Chondrocyte (in vitro differentiated cells): ENCODE measurements at regions not wholly inside any gene's neighbourhood (a gene's known extent, or its start where the extent isn't known, plus 50 kb on each side); places are given as distances from the start of the nearest gene placed in this dataset.

Experiments
- DNase-seq: peaks from one replicate; pipeline ENCODE4 v3.0.0; 2021; ENCODE audit warnings: mixed read lengths, low spot score
- H3K27ac Mint-ChIP-seq: one replicate; pipeline ENCODE4 v1.8.0; 2021; ENCODE audit warnings: mild to moderate bottlenecking, moderate library complexity, mixed read lengths; ENCODE audit not compliant: unreplicated experiment
- H3K27me3 Mint-ChIP-seq: 2 replicates; pipeline ENCODE4 v1.8.0; 2021; ENCODE audit warnings: low read depth, mixed read lengths
- H3K36me3 Mint-ChIP-seq: 2 replicates; pipeline ENCODE4 v1.8.0; 2021; ENCODE audit warnings: low read depth, mixed read lengths
- H3K4me1 Mint-ChIP-seq: 2 replicates; pipeline ENCODE4 v1.8.0; 2021; ENCODE audit warnings: low read depth, mild to moderate bottlenecking, mixed read lengths
- H3K4me3 Mint-ChIP-seq: one replicate; pipeline ENCODE4 v1.8.0; 2021; ENCODE audit warnings: mild to moderate bottlenecking, moderate library complexity, mixed read lengths; ENCODE audit not compliant: unreplicated experiment
- H3K9me3 Mint-ChIP-seq: 2 replicates; pipeline ENCODE4 v1.8.0; 2021; ENCODE audit warnings: low read depth, mixed read lengths
- CTCF ChIP-seq: fragments of 200-600 bp; sonication (generic); IDR thresholded peaks from 2 replicates; pipeline ENCODE4 v1.5.0; 2021; ENCODE audit warnings: antibody characterized with exemption, mild to moderate bottlenecking, moderate library complexity

- peaks cover 4% of the 10 kb centered on the region for H3K36me3 Mint-ChIP-seq
- TF ChIP-seq CTCF = no peak
- H3K27ac Mint-ChIP-seq = no peak overlapping the region
- no peak for DNase-seq
- no peaks in the 10 kb centered on the region for H3K27me3 Mint-ChIP-seq
- H3K9me3 Mint-ChIP-seq = peaks cover 35% of the 10 kb centered on the region
- H3K4me1 Mint-ChIP-seq = peaks cover under 1% of the 10 kb centered on the region
- H3K4me3 Mint-ChIP-seq = no peak overlapping the region
Measured at GRCh38 chr4:18777190-18777930, 755.8 kb upstream of the LCORL start.

GRCh38 chr4:18767921-18768320 is 746.4 kb upstream of the LCORL start:
- Mint-ChIP-seq H3K4me1 (peaks cover 34% of the 10 kb centered on the region), H3K27ac (no peak overlapping the region), H3K27me3 (no peaks in the 10 kb centered on the region), H3K36me3 (peaks cover 3% of the 10 kb centered on the region), H3K4me3 (no peak overlapping the region), H3K9me3 (peaks cover 18% of the 10 kb centered on the region)
- no peak for TF ChIP-seq CTCF
- no peak for DNase-seq

GRCh38 chr4:18756671-18757070 is 735.1 kb upstream of the LCORL start:
- TF ChIP-seq CTCF = no peak
- Mint-ChIP-seq H3K36me3 (no peaks in the 10 kb centered on the region), H3K9me3 (peaks cover 2% of the 10 kb centered on the region), H3K4me1 (no peaks in the 10 kb centered on the region), H3K27me3 (peaks cover 1% of the 10 kb centered on the region), H3K27ac (no peak overlapping the region), H3K4me3 (no peak overlapping the region)
- DNase-seq = no peak

- Mint-ChIP-seq H3K27ac (no peak overlapping the region), H3K27me3 (peaks cover 1% of the 10 kb centered on the region), H3K4me3 (no peak overlapping the region), H3K4me1 (no peaks in the 10 kb centered on the region), H3K36me3 (no peaks in the 10 kb centered on the region), H3K9me3 (peaks cover 9% of the 10 kb centered on the region)
- TF ChIP-seq CTCF = no peak
- no peak for DNase-seq
Measured at GRCh38 chr4:18754180-18754579, 732.6 kb upstream of the LCORL start.

- no peak for TF ChIP-seq CTCF
- peaks cover 6% of the 10 kb centered on the region for H3K27me3 Mint-ChIP-seq
- no peaks in the 10 kb centered on the region for H3K4me1 Mint-ChIP-seq
- no peak for DNase-seq
- H3K4me3 Mint-ChIP-seq = no peak overlapping the region
- peaks cover 15% of the 10 kb centered on the region for H3K9me3 Mint-ChIP-seq
- H3K36me3 Mint-ChIP-seq = no peaks in the 10 kb centered on the region
- no peak overlapping the region for H3K27ac Mint-ChIP-seq
Measured at GRCh38 chr4:18751083-18751482, 729.5 kb upstream of the LCORL start.
